ENCODE measurements at regions not wholly inside any gene's neighbourhood (a gene's known extent, or its start where the extent isn't known, plus 50 kb on each side); places are given as distances from the start of the nearest gene placed in this dataset.
A peak's percentile ranks its signal among the peaks of the same experiment; 100 is the strongest.

- Histone ChIP-seq H3K4me2 (ENCODE audit: low read length, poor library complexity, severe bottlenecking) (no peak overlapping the region), H3K4me3 (ENCODE audit: insufficient read depth in 1 of 2, low read depth in 1 of 2, low read length in 2 of 2) (no peak overlapping the region), H3K4ac (ENCODE audit: low read depth in 1 of 2, low read length in 2 of 2) (no peak overlapping the region), H2BK15ac (ENCODE audit: low read depth, poor library complexity, severe bottlenecking) (no peak overlapping the region), H4K91ac (ENCODE audit: low read length) (no peak overlapping the region), H3K9ac (ENCODE audit: low read length) (no peak overlapping the region), H3K27me3 (ENCODE audit: control insufficient read depth in 1 of 2, insufficient read depth in 1 of 2, low read length in 2 of 2) (peaks cover 0 to 3% of the 10 kb centered on the region in 2 experiments), H3K27ac (ENCODE audit: low read length, poor library complexity, severe bottlenecking) (no peak overlapping the region), H3K23ac (ENCODE audit: low read length in 2 of 2) (no peak overlapping the region), H4K8ac (ENCODE audit: low read length) (no peak overlapping the region), H2BK12ac (ENCODE audit: low read length in 2 of 2) (no peak overlapping the region), H3K18ac (ENCODE audit: low read depth in 1 of 2, low read length in 2 of 2) (no peak overlapping the region), H2BK120ac (ENCODE audit: low read depth, low read length) (no peak overlapping the region), H2AFZ (ENCODE audit: low read depth, low read length) (no peak overlapping the region), H3K9me3 (ENCODE audit: control insufficient read depth, low read length) (no peaks in the 10 kb centered on the region), H3K79me1 (replicated peaks; ENCODE audit: low read length, poor library complexity, severe bottlenecking) (no peaks in the 10 kb centered on the region), H2AK5ac (ENCODE audit: low read length, severe bottlenecking) (no peak overlapping the region), H3K4me1 (ENCODE audit: control insufficient read depth, insufficient read depth, low read depth, low read length) (no peaks in the 10 kb centered on the region), H3K14ac (ENCODE audit: low read length in 2 of 2) (no peak overlapping the region), H2BK5ac (ENCODE audit: low read depth, low read length, poor library complexity, severe bottlenecking) (no peak overlapping the region), H3K36me3 (ENCODE audit: control insufficient read depth in 1 of 2, insufficient read depth in 2 of 2, low read depth in 1 of 2, low read length in 2 of 2) (no peaks in the 10 kb centered on the region)
- WGBS: 33% methylated on average over 1 of the region's 1 CpG
- DNase-seq: no peak
Observed at GRCh38 chr10:6958254-6958653, 378.2 kb upstream of the PRKCQ start.

DNA sequence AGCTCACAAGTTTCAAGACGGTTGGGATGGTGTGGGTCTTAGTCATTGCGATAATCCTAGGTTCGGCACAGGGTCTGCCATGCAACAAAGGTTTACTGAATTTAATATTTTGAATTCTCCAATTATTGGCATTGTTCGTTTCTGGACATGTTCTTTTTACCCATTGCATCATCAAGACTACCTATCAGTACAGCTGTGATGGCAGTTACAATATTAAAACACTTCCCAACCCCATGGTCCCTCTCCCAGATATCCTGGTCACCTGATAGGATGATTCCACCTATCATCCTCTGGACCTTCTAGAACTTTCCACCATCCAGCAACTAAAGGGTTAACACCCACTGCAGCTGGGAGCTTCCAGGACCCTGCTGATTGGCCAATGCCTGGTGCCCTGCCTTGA lies 377.8 kb upstream of the PRKCQ start:
- H2AFZ ChIP-seq (ENCODE audit: low read depth, low read length): no peak overlapping the region
- no peak overlapping the region for H3K14ac ChIP-seq (ENCODE audit: low read length in 2 of 2)
- H2BK120ac ChIP-seq (ENCODE audit: low read depth, low read length): no peak overlapping the region
- H3K4me2 ChIP-seq (ENCODE audit: low read length, poor library complexity, severe bottlenecking): no peak overlapping the region
- no peak overlapping the region for H4K91ac ChIP-seq (ENCODE audit: low read length)
- no peak overlapping the region for H3K4me3 ChIP-seq (ENCODE audit: insufficient read depth in 1 of 2, low read depth in 1 of 2, low read length in 2 of 2)
- 78% methylated on average over 4 of the region's 4 CpGs for WGBS
- no peak overlapping the region for H2BK12ac ChIP-seq (ENCODE audit: low read length in 2 of 2)
- no peak overlapping the region for H3K23ac ChIP-seq (ENCODE audit: low read length in 2 of 2)
- H3K9me3 ChIP-seq (ENCODE audit: control insufficient read depth, low read length): no peaks in the 10 kb centered on the region
- no peaks in the 10 kb centered on the region for H3K4me1 ChIP-seq (ENCODE audit: control insufficient read depth, insufficient read depth, low read depth, low read length)
- H3K36me3 ChIP-seq (ENCODE audit: control insufficient read depth in 1 of 2, insufficient read depth in 2 of 2, low read depth in 1 of 2, low read length in 2 of 2): no peaks in the 10 kb centered on the region
- H3K79me1 ChIP-seq (replicated peaks; ENCODE audit: low read length, poor library complexity, severe bottlenecking): no peaks in the 10 kb centered on the region
- H3K27ac ChIP-seq (ENCODE audit: low read length, poor library complexity, severe bottlenecking): no peak overlapping the region
- H2BK5ac ChIP-seq (ENCODE audit: low read depth, low read length, poor library complexity, severe bottlenecking): no peak overlapping the region
- H3K9ac ChIP-seq (ENCODE audit: low read length): no peak overlapping the region
- no peak overlapping the region for H2AK5ac ChIP-seq (ENCODE audit: low read length, severe bottlenecking)
- no peak overlapping the region for H2BK15ac ChIP-seq (ENCODE audit: low read depth, poor library complexity, severe bottlenecking)
- H3K4ac ChIP-seq (ENCODE audit: low read depth in 1 of 2, low read length in 2 of 2): no peak overlapping the region
- H3K27me3 ChIP-seq (ENCODE audit: control insufficient read depth in 1 of 2, insufficient read depth in 1 of 2, low read length in 2 of 2): peaks cover 0 to 3% of the 10 kb centered on the region in 2 experiments
- no peak overlapping the region for H3K18ac ChIP-seq (ENCODE audit: low read depth in 1 of 2, low read length in 2 of 2)
- no peak overlapping the region for H4K8ac ChIP-seq (ENCODE audit: low read length)
- DNase-seq: no peak

DNA sequence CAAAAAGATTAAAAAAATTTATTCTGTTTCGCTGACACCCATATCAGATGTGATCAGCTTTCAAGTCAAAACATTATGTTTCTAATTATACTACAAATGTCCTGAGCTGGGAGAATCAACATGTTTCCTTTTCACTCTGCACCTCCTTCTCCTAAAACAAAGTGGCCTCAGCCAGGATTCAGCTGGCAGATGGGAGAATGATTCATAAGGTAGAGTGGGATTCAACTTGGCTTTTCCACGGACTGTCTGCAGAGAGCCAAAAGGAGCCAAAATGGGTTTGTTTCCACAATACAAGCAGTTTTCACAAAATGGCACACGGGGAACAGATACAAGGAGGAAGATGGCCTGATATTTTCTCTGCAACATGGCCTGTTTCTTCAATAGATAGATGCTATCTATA lies 376.5 kb upstream of the PRKCQ start:
- Histone ChIP-seq H2AK5ac (ENCODE audit: low read length, severe bottlenecking) (no peak overlapping the region), H3K23ac (ENCODE audit: low read length in 2 of 2) (no peak overlapping the region), H4K8ac (ENCODE audit: low read length) (no peak overlapping the region), H4K91ac (ENCODE audit: low read length) (no peak overlapping the region), H2AFZ (ENCODE audit: low read depth, low read length) (no peak overlapping the region), H2BK15ac (ENCODE audit: low read depth, poor library complexity, severe bottlenecking) (no peak overlapping the region), H2BK12ac (ENCODE audit: low read length in 2 of 2) (no peak overlapping the region), H3K9ac (ENCODE audit: low read length) (no peak overlapping the region), H3K36me3 (ENCODE audit: control insufficient read depth in 1 of 2, insufficient read depth in 2 of 2, low read depth in 1 of 2, low read length in 2 of 2) (no peaks in the 10 kb centered on the region), H3K4me2 (ENCODE audit: low read length, poor library complexity, severe bottlenecking) (no peak overlapping the region), H3K18ac (ENCODE audit: low read depth in 1 of 2, low read length in 2 of 2) (no peak overlapping the region), H3K4ac (ENCODE audit: low read depth in 1 of 2, low read length in 2 of 2) (no peak overlapping the region), H2BK5ac (ENCODE audit: low read depth, low read length, poor library complexity, severe bottlenecking) (no peak overlapping the region), H3K27me3 (ENCODE audit: control insufficient read depth in 1 of 2, insufficient read depth in 1 of 2, low read length in 2 of 2) (no peaks in the 10 kb centered on the region), H3K9me3 (ENCODE audit: control insufficient read depth, low read length) (no peaks in the 10 kb centered on the region), H3K27ac (ENCODE audit: low read length, poor library complexity, severe bottlenecking) (no peak overlapping the region), H2BK120ac (ENCODE audit: low read depth, low read length) (no peak overlapping the region), H3K79me1 (replicated peaks; ENCODE audit: low read length, poor library complexity, severe bottlenecking) (no peaks in the 10 kb centered on the region), H3K4me1 (ENCODE audit: control insufficient read depth, insufficient read depth, low read depth, low read length) (no peaks in the 10 kb centered on the region), H3K14ac (ENCODE audit: low read length in 2 of 2) (no peak overlapping the region), H3K4me3 (ENCODE audit: insufficient read depth in 1 of 2, low read depth in 1 of 2, low read length in 2 of 2) (no peak overlapping the region)
- WGBS: 84% methylated on average over 3 of the region's 3 CpGs
- no peak for DNase-seq

DNA sequence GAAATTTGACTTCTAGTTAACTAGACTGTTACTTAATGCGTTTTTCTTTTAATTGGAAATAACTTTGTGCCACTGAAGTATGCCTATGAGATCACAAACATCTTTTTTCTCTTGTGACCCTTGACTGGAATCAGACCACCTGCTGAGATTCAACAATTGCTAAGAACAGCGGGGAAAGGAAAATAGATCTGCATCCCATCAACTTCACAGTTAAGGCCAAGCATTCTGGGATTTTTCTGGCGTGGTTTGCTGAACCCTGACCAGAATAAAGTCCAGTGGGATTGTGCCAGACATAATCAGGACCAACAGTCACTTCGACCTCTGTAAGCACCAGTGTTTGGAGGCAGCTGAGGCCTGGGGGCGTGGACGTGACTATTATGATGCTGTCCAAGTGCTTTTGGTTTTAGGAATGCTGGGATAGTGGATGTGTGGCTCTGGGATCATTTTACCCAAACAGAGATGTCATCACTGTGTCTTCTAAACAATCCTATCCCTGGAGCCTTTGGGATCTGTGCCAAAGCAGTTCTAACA lies 373.3 kb upstream of the PRKCQ start:
- no peak overlapping the region for H3K4me3 ChIP-seq (ENCODE audit: insufficient read depth in 1 of 2, low read depth in 1 of 2, low read length in 2 of 2)
- H3K14ac ChIP-seq (ENCODE audit: low read length in 2 of 2): no peak overlapping the region
- no peaks in the 10 kb centered on the region for H3K36me3 ChIP-seq (ENCODE audit: control insufficient read depth in 1 of 2, insufficient read depth in 2 of 2, low read depth in 1 of 2, low read length in 2 of 2)
- H3K27ac ChIP-seq (ENCODE audit: low read length, poor library complexity, severe bottlenecking): no peak overlapping the region
- H2AK5ac ChIP-seq (ENCODE audit: low read length, severe bottlenecking): no peak overlapping the region
- DNase-seq: peak; percentile 17
- no peaks in the 10 kb centered on the region for H3K9me3 ChIP-seq (ENCODE audit: control insufficient read depth, low read length)
- H2BK120ac ChIP-seq (ENCODE audit: low read depth, low read length): no peak overlapping the region
- H3K27me3 ChIP-seq (ENCODE audit: control insufficient read depth in 1 of 2, insufficient read depth in 1 of 2, low read length in 2 of 2): no peaks in the 10 kb centered on the region
- no peak overlapping the region for H2BK15ac ChIP-seq (ENCODE audit: low read depth, poor library complexity, severe bottlenecking)
- no peak overlapping the region for H2AFZ ChIP-seq (ENCODE audit: low read depth, low read length)
- H4K91ac ChIP-seq (ENCODE audit: low read length): no peak overlapping the region
- no peak overlapping the region for H3K18ac ChIP-seq (ENCODE audit: low read depth in 1 of 2, low read length in 2 of 2)
- H2BK5ac ChIP-seq (ENCODE audit: low read depth, low read length, poor library complexity, severe bottlenecking): no peak overlapping the region
- no peak overlapping the region for H2BK12ac ChIP-seq (ENCODE audit: low read length in 2 of 2)
- no peak overlapping the region for H3K4ac ChIP-seq (ENCODE audit: low read depth in 1 of 2, low read length in 2 of 2)
- no peaks in the 10 kb centered on the region for H3K79me1 ChIP-seq (replicated peaks; ENCODE audit: low read length, poor library complexity, severe bottlenecking)
- no peak overlapping the region for H3K4me2 ChIP-seq (ENCODE audit: low read length, poor library complexity, severe bottlenecking)
- H3K23ac ChIP-seq (ENCODE audit: low read length in 2 of 2): peak overlapping the region in 1 of 2 experiments; percentile 21
- 83% methylated on average over 6 of the region's 6 CpGs for WGBS
- H4K8ac ChIP-seq (ENCODE audit: low read length): no peak overlapping the region
- H3K9ac ChIP-seq (ENCODE audit: low read length): no peak overlapping the region
- no peaks in the 10 kb centered on the region for H3K4me1 ChIP-seq (ENCODE audit: control insufficient read depth, insufficient read depth, low read depth, low read length)

All from mesenchymal stem cell (in vitro differentiated cells and primary cell).